Upper lobe of left lung (tissue), 4 donors: ENCODE measurements at regions not wholly inside any gene's neighbourhood (a gene's known extent, or its start where the extent isn't known, plus 50 kb on each side); places are given as distances from the start of the nearest gene placed in this dataset.

Experiments
- CTCF ChIP-seq, 6 experiments: fragments of 450-650 bp in 4 of 6; fragments of 200-600 bp in 2 of 6; sonication (generic) in 2 of 6; IDR thresholded peaks; one replicate each; pipeline ENCODE4 v1.5.1; 2016 to 2019; ENCODE audit warnings: antibody characterized with exemption in 6 of 6
- EP300 ChIP-seq, 4 donors: sonication (generic); formaldehyde crosslinking; IDR thresholded peaks; one replicate each; pipeline ENCODE4 v1.5.1; 2017; ENCODE audit warnings: antibody characterized with exemption in 4 of 4, control low read depth in 2 of 4
- POLR2A ChIP-seq, 4 donors: fragments of 450-650 bp; IDR thresholded peaks; one replicate each; pipeline ENCODE4 v1.5.1; 2016 to 2017; ENCODE audit warnings: antibody characterized with exemption in 4 of 4, mild to moderate bottlenecking in 2 of 4
- POLR2AphosphoS5 ChIP-seq, 2 donors: sonication (generic); formaldehyde crosslinking; IDR thresholded peaks; one replicate each; pipeline ENCODE4 v1.5.1; 2017; ENCODE audit warnings: antibody characterized with exemption in 2 of 2

GRCh38 chr2:146661473-146662096 lies 1183.2 kb upstream of the ACVR2A start:
- TF ChIP-seq CTCF (IDR thresholded peaks at IDR 0.05): peak in 2 of 6 experiments; percentile 22
- TF ChIP-seq EP300 (IDR thresholded peaks at IDR 0.05): no peak
- TF ChIP-seq POLR2A (IDR thresholded peaks at IDR 0.05): no peak
- TF ChIP-seq POLR2AphosphoS5 (IDR thresholded peaks at IDR 0.05): no peak
